ENCODE measurements at regions not wholly inside any gene's neighbourhood (a gene's known extent, or its start where the extent isn't known, plus 50 kb on each side); places are given as distances from the start of the nearest gene placed in this dataset.

DNA sequence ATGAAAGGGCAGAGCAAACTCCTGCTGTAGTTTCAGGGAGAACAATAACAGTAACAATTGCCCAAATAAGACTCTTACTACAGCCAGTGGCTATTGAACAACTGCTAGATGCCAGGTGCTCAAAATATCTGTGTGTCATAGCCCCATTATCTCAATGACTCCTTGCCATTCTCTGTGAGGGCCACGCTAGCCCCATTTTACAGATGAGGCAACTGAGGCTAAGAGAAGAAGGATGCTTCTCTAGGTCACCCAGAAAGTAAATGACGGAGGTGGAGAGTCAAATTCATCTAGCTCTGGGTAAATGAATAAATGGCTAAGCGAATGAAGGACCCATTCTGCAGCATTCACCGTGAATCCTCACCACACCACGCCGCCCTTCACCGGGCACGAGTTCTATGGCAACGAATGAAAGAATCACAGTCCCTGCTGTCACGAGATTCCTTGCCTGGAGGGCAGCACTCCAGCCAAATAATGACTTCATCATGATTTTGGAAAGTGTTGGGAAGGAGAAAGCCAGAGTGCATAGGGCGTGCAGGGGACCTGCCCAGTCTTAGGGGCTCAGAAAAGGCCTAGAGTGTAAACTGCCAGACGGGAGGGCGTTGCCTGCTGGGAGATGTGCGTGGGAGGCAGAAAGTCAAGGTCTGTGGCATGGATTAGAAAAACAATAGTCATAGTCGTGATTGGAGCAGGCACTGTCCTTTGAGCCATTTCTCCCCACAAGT lies 147.2 kb downstream of the C9orf50 start:
- no peak overlapping the region for H3K4me3 Mint-ChIP-seq
- no peak for DNase-seq
- intact Hi-C loops (cut with micrococcal nuclease) = no loop called here
- H3K27ac Mint-ChIP-seq = no peak overlapping the region
- no peaks in the 10 kb centered on the region for H3K36me3 Mint-ChIP-seq
- 94% methylated on average over 15 of the region's 15 CpGs for WGBS (ENCODE audit: insufficient coverage)
- Histone ChIP-seq H3K27me3 (ENCODE audit: control insufficient read depth, insufficient read depth, low read length) (no peaks in the 10 kb centered on the region), H3K36me3 (ENCODE audit: control insufficient read depth, insufficient read depth, low read length) (no peaks in the 10 kb centered on the region), H3K4me3 (ENCODE audit: low read length) (no peak overlapping the region), H3K27ac (ENCODE audit: low read length) (no peak overlapping the region), H3K9me3 (ENCODE audit: control insufficient read depth, insufficient read depth, low read length) (peaks cover 8% of the 10 kb centered on the region), H3K4me1 (ENCODE audit: control insufficient read depth, insufficient read depth, low read length) (no peaks in the 10 kb centered on the region)
- ATAC-seq = no peak
- TF ChIP-seq, protein P1, sequence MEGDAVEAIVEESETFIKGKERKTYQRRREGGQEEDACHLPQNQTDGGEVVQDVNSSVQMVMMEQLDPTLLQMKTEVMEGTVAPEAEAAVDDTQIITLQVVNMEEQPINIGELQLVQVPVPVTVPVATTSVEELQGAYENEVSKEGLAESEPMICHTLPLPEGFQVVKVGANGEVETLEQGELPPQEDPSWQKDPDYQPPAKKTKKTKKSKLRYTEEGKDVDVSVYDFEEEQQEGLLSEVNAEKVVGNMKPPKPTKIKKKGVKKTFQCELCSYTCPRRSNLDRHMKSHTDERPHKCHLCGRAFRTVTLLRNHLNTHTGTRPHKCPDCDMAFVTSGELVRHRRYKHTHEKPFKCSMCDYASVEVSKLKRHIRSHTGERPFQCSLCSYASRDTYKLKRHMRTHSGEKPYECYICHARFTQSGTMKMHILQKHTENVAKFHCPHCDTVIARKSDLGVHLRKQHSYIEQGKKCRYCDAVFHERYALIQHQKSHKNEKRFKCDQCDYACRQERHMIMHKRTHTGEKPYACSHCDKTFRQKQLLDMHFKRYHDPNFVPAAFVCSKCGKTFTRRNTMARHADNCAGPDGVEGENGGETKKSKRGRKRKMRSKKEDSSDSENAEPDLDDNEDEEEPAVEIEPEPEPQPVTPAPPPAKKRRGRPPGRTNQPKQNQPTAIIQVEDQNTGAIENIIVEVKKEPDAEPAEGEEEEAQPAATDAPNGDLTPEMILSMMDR (IDR thresholded peaks at IDR 0.05) = no peak
- H3K9me3 Mint-ChIP-seq = no peaks in the 10 kb centered on the region
- H3K27me3 Mint-ChIP-seq (ENCODE audit: low read depth in 2 of 2) = peaks cover 0 to 2% of the 10 kb centered on the region in 2 donors
- H3K4me1 Mint-ChIP-seq = no peaks in the 10 kb centered on the region

DNA sequence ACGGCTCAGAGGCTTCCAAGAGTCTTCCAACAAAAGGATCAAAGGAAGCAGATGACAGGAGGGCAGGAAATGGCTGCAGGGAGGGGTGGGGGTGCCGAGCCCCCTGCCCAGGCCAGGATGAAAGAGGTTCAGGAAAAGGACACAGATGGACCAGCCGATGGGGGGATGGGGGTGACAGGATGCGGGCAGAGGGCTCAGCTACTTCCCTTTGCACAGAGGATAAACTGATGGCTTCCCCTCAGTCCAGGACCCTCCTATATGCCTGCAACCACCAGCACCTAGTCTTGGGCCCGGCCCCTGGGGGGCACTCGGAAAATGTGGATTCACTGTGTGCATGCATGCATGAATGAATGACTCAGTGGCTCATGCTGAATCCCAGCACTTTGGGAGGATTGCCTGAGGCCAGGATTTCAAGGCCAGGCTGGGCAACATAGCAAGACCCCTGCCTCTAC lies 148.2 kb downstream of the C9orf50 start:
- WGBS (ENCODE audit: insufficient coverage) = 27% methylated on average over 6 of the region's 6 CpGs
- ATAC-seq (no peak), DNase-seq (no peak)
- TF ChIP-seq, protein P1 (IDR thresholded peaks at IDR 0.05) = no peak
- Histone ChIP-seq H3K4me1 (ENCODE audit: control insufficient read depth, insufficient read depth, low read length) (no peaks in the 10 kb centered on the region), H3K27ac (ENCODE audit: low read length) (no peak overlapping the region), H3K4me3 (ENCODE audit: low read length) (no peak overlapping the region), H3K36me3 (ENCODE audit: control insufficient read depth, insufficient read depth, low read length) (no peaks in the 10 kb centered on the region), H3K9me3 (ENCODE audit: control insufficient read depth, insufficient read depth, low read length) (peaks cover 8% of the 10 kb centered on the region), H3K27me3 (ENCODE audit: control insufficient read depth, insufficient read depth, low read length) (no peaks in the 10 kb centered on the region)
- H3K4me3 Mint-ChIP-seq = no peak overlapping the region
- peaks cover 0 to 8% of the 10 kb centered on the region in 2 donors for H3K4me1 Mint-ChIP-seq
- no peak overlapping the region for H3K27ac Mint-ChIP-seq
- no peaks in the 10 kb centered on the region for H3K9me3 Mint-ChIP-seq
- H3K36me3 Mint-ChIP-seq = no peaks in the 10 kb centered on the region
- intact Hi-C loops (cut with micrococcal nuclease) = no loop called here
- H3K27me3 Mint-ChIP-seq (ENCODE audit: low read depth in 2 of 2) = peaks cover 0 to 2% of the 10 kb centered on the region in 2 donors

DNA sequence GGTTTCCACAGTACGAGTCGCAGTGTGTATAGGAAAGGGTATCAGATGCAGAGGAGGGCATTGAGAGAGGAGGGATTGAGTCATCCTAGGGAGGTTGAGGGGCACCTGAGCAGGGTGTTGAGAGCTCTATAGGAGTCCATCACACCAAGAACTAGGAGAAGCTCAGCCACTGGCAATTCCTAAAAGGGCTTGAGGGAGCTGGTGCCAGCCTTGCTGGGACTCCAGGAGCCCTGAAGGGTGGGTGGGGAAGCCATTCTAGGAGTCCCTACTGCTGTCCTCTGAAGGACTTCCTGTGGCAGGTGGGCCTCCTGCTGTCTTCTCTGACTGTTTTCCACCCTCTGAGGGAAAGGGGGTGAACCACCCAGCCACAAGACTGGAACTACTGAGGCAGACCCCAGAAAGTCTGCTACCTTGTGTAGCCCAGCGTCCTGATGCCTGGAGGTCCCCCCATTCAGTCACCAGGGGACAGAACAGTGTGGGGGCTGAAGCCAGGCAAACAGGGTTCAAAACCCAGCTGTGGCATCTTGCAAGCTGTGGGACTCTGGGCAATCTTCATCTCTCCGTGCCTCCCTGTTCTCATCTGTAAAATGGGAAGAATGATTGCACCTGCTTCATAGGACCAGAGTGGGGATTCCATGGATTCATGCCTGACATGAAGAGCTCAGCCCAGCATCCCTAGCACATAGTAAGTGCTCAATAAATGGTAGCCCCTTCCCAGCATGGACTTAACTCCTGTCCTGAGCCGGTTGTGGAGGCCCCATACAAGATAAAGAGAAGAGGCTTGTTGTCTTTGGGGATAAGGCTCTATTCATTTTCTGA lies 149.5 kb downstream of the C9orf50 start:
- Mint-ChIP-seq H3K36me3 (no peaks in the 10 kb centered on the region), H3K4me3 (no peak overlapping the region), H3K9me3 (no peaks in the 10 kb centered on the region), H3K27ac (no peak overlapping the region), H3K27me3 (ENCODE audit: low read depth in 2 of 2) (peaks cover 0 to 2% of the 10 kb centered on the region in 2 donors), H3K4me1 (peaks cover 0 to 8% of the 10 kb centered on the region in 2 donors)
- H3K27ac ChIP-seq (ENCODE audit: low read length) = no peak overlapping the region
- intact Hi-C loops (cut with micrococcal nuclease) = no loop called here
- peaks cover 8% of the 10 kb centered on the region for H3K9me3 ChIP-seq (ENCODE audit: control insufficient read depth, insufficient read depth, low read length)
- 83% methylated on average over 5 of the region's 5 CpGs for WGBS (ENCODE audit: insufficient coverage)
- no peak overlapping the region for H3K4me3 ChIP-seq (ENCODE audit: low read length)
- ATAC-seq (no peak), DNase-seq (no peak)
- no peaks in the 10 kb centered on the region for H3K4me1 ChIP-seq (ENCODE audit: control insufficient read depth, insufficient read depth, low read length)
- no peaks in the 10 kb centered on the region for H3K36me3 ChIP-seq (ENCODE audit: control insufficient read depth, insufficient read depth, low read length)
- TF ChIP-seq, protein P1 (IDR thresholded peaks at IDR 0.05) = no peak
- H3K27me3 ChIP-seq (ENCODE audit: control insufficient read depth, insufficient read depth, low read length) = no peaks in the 10 kb centered on the region

All from natural killer cell (primary cell).